IgD-negative memory B cell (primary cell): ENCODE measurements at regions not wholly inside any gene's neighbourhood (a gene's known extent, or its start where the extent isn't known, plus 50 kb on each side); places are given as distances from the start of the nearest gene placed in this dataset.

ENCODE experiments used
- H3K27ac Mint-ChIP-seq, 3 donors: one replicate each; pipeline ENCODE4 v1.8.0; 2020 to 2022; ENCODE audit warnings: mild to moderate bottlenecking in 3 of 3, mixed read lengths in 3 of 3, moderate library complexity in 1 of 3
- H3K27me3 Mint-ChIP-seq: one replicate; pipeline ENCODE4 v1.8.0; 2021; ENCODE audit warnings: mixed read lengths
- H3K36me3 Mint-ChIP-seq: one replicate; pipeline ENCODE4 v1.8.0; 2020; ENCODE audit warnings: mild to moderate bottlenecking, mixed read lengths
- H3K4me1 Mint-ChIP-seq, 3 donors: one replicate each; pipeline ENCODE4 v1.8.0; 2020 to 2022; ENCODE audit warnings: mixed read lengths in 3 of 3, mild to moderate bottlenecking in 1 of 3
- H3K4me3 Mint-ChIP-seq, 4 donors: one replicate each; pipeline ENCODE4 v1.8.0; 2020 to 2022; ENCODE audit warnings: mild to moderate bottlenecking in 4 of 4, mixed read lengths in 4 of 4, moderate library complexity in 3 of 4
- H3K9me3 Mint-ChIP-seq, 3 donors: one replicate each; pipeline ENCODE4 v1.8.0; 2020 to 2021; ENCODE audit warnings: mixed read lengths in 3 of 3, mild to moderate bottlenecking in 1 of 3

GRCh38 chr2:18829976-18830375 is 240.6 kb upstream of the NT5C1B start:
- Mint-ChIP-seq H3K9me3 (peaks cover 0 to 3% (median 0%) of the 10 kb centered on the region in 3 donors), H3K36me3 (no peaks in the 10 kb centered on the region), H3K4me1 (no peaks in the 10 kb centered on the region), H3K27ac (no peak overlapping the region), H3K4me3 (no peak overlapping the region), H3K27me3 (no peaks in the 10 kb centered on the region)

- no peak overlapping the region for H3K27ac Mint-ChIP-seq
- no peaks in the 10 kb centered on the region for H3K36me3 Mint-ChIP-seq
- peaks cover 0 to 3% (median 0%) of the 10 kb centered on the region in 3 donors for H3K9me3 Mint-ChIP-seq
- no peak overlapping the region for H3K4me3 Mint-ChIP-seq
- H3K4me1 Mint-ChIP-seq, result no peaks in the 10 kb centered on the region
- no peaks in the 10 kb centered on the region for H3K27me3 Mint-ChIP-seq
These were observed 240.0 kb upstream of the NT5C1B start for GRCh38 chr2:18829251-18829902.

- H3K27ac Mint-ChIP-seq, result no peak overlapping the region
- H3K4me3 Mint-ChIP-seq, result no peak overlapping the region
- peaks cover 0 to 5% (median 0%) of the 10 kb centered on the region in 3 donors for H3K9me3 Mint-ChIP-seq
- no peaks in the 10 kb centered on the region for H3K27me3 Mint-ChIP-seq
- no peaks in the 10 kb centered on the region for H3K4me1 Mint-ChIP-seq
- H3K36me3 Mint-ChIP-seq, result no peaks in the 10 kb centered on the region
These were observed 238.9 kb upstream of the NT5C1B start for GRCh38 chr2:18828296-18828695.

- Mint-ChIP-seq H3K27me3 (no peaks in the 10 kb centered on the region), H3K27ac (no peak overlapping the region), H3K36me3 (peaks cover 4% of the 10 kb centered on the region), H3K9me3 (peaks cover 0 to 5% (median 0%) of the 10 kb centered on the region in 3 donors), H3K4me1 (no peaks in the 10 kb centered on the region), H3K4me3 (no peak overlapping the region)
These were observed 236.5 kb upstream of the NT5C1B start for GRCh38 chr2:18825838-18826237.

- no peak overlapping the region for H3K4me3 Mint-ChIP-seq
These were observed 235.5 kb upstream of the NT5C1B start for GRCh38 chr2:18824915-18825314.

GRCh38 chr2:18824325-18824790 is 235.0 kb upstream of the NT5C1B start:
- H3K27me3 Mint-ChIP-seq, result no peaks in the 10 kb centered on the region
- no peak overlapping the region for H3K4me3 Mint-ChIP-seq
- no peak overlapping the region for H3K27ac Mint-ChIP-seq
- no peaks in the 10 kb centered on the region for H3K4me1 Mint-ChIP-seq
- H3K9me3 Mint-ChIP-seq, result peaks cover 0 to 5% (median 0%) of the 10 kb centered on the region in 3 donors
- peaks cover 4% of the 10 kb centered on the region for H3K36me3 Mint-ChIP-seq

More at GRCh38 chr2:18824915-18825314, 235.5 kb upstream of the NT5C1B start:
- Mint-ChIP-seq H3K4me1 (no peaks in the 10 kb centered on the region), H3K36me3 (peaks cover 4% of the 10 kb centered on the region), H3K27ac (no peak overlapping the region), H3K9me3 (peaks cover 0 to 5% (median 0%) of the 10 kb centered on the region in 3 donors), H3K27me3 (no peaks in the 10 kb centered on the region)

- Mint-ChIP-seq H3K36me3 (peaks cover 4% of the 10 kb centered on the region), H3K27me3 (no peaks in the 10 kb centered on the region), H3K27ac (no peak overlapping the region), H3K4me1 (no peaks in the 10 kb centered on the region), H3K4me3 (no peak overlapping the region), H3K9me3 (peaks cover 0 to 3% (median 0%) of the 10 kb centered on the region in 3 donors)
These were observed 232.1 kb upstream of the NT5C1B start for GRCh38 chr2:18821431-18821830.

GRCh38 chr2:18820966-18821365 is 231.6 kb upstream of the NT5C1B start:
- Mint-ChIP-seq H3K36me3 (peaks cover 4% of the 10 kb centered on the region), H3K4me3 (no peak overlapping the region), H3K9me3 (peaks cover 0 to 3% (median 0%) of the 10 kb centered on the region in 3 donors), H3K27me3 (no peaks in the 10 kb centered on the region), H3K27ac (no peak overlapping the region), H3K4me1 (no peaks in the 10 kb centered on the region)

GRCh38 chr2:18819566-18819965 is 230.2 kb upstream of the NT5C1B start:
- Mint-ChIP-seq H3K9me3 (peaks cover 0 to 2% (median 0%) of the 10 kb centered on the region in 3 donors), H3K4me3 (no peak overlapping the region), H3K27ac (no peak overlapping the region), H3K36me3 (peaks cover 6% of the 10 kb centered on the region), H3K4me1 (no peaks in the 10 kb centered on the region), H3K27me3 (no peaks in the 10 kb centered on the region)

- Mint-ChIP-seq H3K36me3 (peaks cover 2% of the 10 kb centered on the region), H3K27me3 (no peaks in the 10 kb centered on the region), H3K27ac (no peak overlapping the region), H3K4me3 (no peak overlapping the region), H3K9me3 (no peaks in the 10 kb centered on the region), H3K4me1 (no peaks in the 10 kb centered on the region)
These were observed 225.0 kb upstream of the NT5C1B start for GRCh38 chr2:18814387-18814786.

GRCh38 chr2:18804536-18804935 is 215.2 kb upstream of the NT5C1B start:
- Mint-ChIP-seq H3K27ac (no peak overlapping the region), H3K4me1 (peaks cover 0 to 1% (median 0%) of the 10 kb centered on the region in 3 donors), H3K36me3 (peaks cover 2% of the 10 kb centered on the region), H3K4me3 (no peak overlapping the region), H3K9me3 (peaks cover 2 to 3% (median 3%) of the 10 kb centered on the region in 3 donors), H3K27me3 (no peaks in the 10 kb centered on the region)

- no peak overlapping the region for H3K4me3 Mint-ChIP-seq
- peaks cover 2 to 3% (median 3%) of the 10 kb centered on the region in 3 donors for H3K9me3 Mint-ChIP-seq
- H3K36me3 Mint-ChIP-seq, result peaks cover 2% of the 10 kb centered on the region
These were observed 214.0 kb upstream of the NT5C1B start for GRCh38 chr2:18803141-18803939.

GRCh38 chr2:18800240-18800971 is 211.0 kb upstream of the NT5C1B start:
- no peak overlapping the region for H3K27ac Mint-ChIP-seq
- H3K27me3 Mint-ChIP-seq, result no peaks in the 10 kb centered on the region
- peaks cover 0 to 3% (median 2%) of the 10 kb centered on the region in 3 donors for H3K9me3 Mint-ChIP-seq
- H3K4me1 Mint-ChIP-seq, result no peaks in the 10 kb centered on the region
- no peaks in the 10 kb centered on the region for H3K36me3 Mint-ChIP-seq
- H3K4me3 Mint-ChIP-seq, result no peak overlapping the region

More at GRCh38 chr2:18803141-18803939, 214.0 kb upstream of the NT5C1B start:
- H3K27me3 Mint-ChIP-seq, result no peaks in the 10 kb centered on the region
- no peak overlapping the region for H3K27ac Mint-ChIP-seq
- peaks cover 0 to 1% (median 0%) of the 10 kb centered on the region in 3 donors for H3K4me1 Mint-ChIP-seq

GRCh38 chr2:18799397-18799796 is 210.0 kb upstream of the NT5C1B start:
- Mint-ChIP-seq H3K27ac (no peak overlapping the region), H3K4me3 (no peak overlapping the region), H3K9me3 (no peaks in the 10 kb centered on the region), H3K27me3 (no peaks in the 10 kb centered on the region), H3K36me3 (no peaks in the 10 kb centered on the region), H3K4me1 (no peaks in the 10 kb centered on the region)
